T1000 (cell line): ENCODE measurements at regions not wholly inside any gene's neighbourhood (a gene's known extent, or its start where the extent isn't known, plus 50 kb on each side); places are given as distances from the start of the nearest gene placed in this dataset.

Experiments
- DNase-seq: peaks from one replicate; lab custom pipeline; 2025; ENCODE audit warnings: mixed read lengths; lab: John Stamatoyannopoulos, UW

- no peak for DNase-seq
These were observed 381.0 kb upstream of the USP15 start for GRCh38 chr12:61879229-61879628.

DNA sequence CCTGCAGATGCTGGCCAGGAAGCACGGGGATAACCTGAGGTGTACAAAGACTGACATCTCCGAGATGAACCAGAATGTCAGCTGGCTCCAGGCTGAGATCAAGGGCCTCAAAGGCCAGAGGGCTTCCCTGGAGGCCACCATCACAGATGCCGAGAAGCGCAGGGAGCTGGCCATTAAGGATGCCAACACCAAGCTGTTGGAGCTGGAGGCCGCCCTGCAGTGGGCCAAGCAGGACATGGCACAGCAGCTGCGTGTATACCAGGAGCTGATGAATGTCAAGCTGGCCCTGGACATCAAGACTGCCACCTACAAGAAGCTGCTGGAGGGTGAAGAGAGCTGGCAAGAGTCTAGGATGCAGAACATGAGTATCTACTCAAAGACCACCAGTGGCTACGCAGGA is 380.0 kb upstream of the USP15 start:
- no peak for DNase-seq

DNA sequence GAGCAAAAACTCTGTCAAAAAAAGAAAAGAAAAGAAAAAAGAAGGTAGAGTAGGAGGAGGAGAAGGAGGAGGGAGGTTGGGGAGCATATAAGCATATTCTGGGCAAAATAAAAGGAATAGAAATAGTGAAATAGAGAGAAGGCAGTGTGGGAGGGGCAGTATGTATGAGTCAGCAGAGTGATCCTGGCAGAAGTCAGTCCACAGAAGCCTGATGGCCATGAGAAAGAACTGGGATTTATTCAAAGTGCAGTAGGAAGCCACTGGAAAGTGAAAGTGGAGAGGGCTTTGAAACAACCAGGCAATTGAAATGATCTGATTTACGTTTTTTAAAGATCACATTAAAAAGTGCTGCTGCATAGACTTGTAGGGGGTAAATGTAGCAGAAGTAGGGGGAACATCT is 368.6 kb upstream of the USP15 start:
- no peak for DNase-seq

GRCh38 chr12:61894168-61894567 is 366.0 kb upstream of the USP15 start:
- DNase-seq = no peak

GRCh38 chr12:61896436-61896835 is 363.8 kb upstream of the USP15 start:
- DNase-seq = no peak

DNA sequence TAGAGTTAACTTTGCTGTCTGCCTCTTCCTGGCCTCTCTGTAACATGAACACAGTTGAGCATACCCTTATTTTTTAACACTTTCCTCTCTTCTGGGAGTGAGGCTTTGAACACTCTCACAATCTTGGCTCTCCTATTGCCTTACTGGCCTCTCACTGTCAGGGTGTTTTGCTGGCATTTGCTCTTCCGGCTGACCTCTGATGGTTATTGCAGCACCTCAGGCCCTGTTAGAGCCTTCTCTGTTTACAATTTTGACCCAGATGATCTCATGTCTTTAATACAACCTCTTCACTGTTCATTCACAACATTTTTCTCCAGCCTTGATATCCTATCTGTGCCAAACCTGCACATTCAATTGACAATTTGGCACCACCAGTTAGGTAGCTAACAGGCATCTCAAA is 357.8 kb upstream of the USP15 start:
- no peak for DNase-seq

- DNase-seq = no peak
These were observed 349.1 kb upstream of the USP15 start for GRCh38 chr12:61911113-61911512.

DNA sequence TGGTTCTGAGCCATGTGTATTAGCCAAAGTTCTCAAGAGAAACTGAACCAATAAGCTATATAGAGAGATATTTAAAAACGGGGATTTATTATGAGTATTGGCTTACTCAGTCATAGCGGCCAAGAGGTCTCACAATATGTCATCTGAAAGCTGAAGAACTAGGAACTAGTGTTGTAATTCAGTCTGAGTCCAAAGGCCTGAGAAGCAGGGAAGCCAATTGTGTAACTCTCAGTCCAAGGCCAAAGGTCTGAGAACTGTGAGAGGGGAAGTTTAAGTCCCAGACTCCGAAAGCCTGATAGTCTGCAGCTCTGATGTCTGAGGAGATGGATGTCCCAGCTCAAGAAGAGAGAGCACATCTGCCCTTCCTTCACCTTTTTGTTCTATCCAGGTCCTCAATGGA is 344.8 kb upstream of the USP15 start:
- DNase-seq = no peak

DNA sequence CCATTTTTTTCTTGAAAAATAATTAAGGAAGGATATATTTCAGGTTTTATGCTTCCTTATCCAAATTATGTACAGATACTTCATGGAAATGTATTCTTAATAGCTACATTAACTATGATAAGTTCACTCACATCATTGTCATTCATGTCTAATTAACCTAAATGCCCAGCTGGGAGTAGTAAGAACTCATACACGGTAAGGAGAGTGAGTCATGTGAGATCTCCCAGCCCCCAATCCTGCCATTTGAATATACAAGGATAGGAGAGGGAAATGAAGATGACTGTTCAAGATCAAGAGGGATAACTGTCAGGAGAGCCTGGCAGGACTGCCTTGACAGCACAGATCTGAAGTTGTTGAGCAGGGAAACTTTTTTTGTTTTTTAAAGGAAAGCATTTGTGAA is 343.4 kb upstream of the USP15 start:
- DNase-seq = no peak

GRCh38 chr12:61919686-61920085 is 340.5 kb upstream of the USP15 start:
- no peak for DNase-seq

- DNase-seq = no peak
These were observed 340.0 kb upstream of the USP15 start for GRCh38 chr12:61920230-61920629.

- no peak for DNase-seq
These were observed 337.1 kb upstream of the USP15 start for GRCh38 chr12:61923152-61923551.

DNA sequence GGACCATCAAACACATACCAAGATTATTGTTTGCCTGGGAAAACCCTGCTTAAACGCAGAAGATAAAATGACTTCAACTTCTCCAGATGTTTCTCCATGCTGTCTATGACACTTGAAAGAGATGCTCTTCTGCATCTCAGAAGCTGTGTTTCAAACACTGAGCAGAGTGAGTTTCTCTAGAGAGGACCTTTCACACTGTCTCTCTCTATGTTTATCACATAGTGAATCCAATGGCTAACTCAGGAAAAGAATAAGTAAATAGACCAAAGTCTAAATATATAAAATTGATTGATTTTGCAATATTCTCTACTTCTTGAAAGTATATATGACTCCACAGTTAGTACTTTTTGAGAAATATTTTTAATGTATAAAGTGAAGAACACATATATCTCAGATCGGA is 325.6 kb upstream of the USP15 start:
- no peak for DNase-seq

- no peak for DNase-seq
These were observed 320.2 kb upstream of the USP15 start for GRCh38 chr12:61939977-61940376.

DNA sequence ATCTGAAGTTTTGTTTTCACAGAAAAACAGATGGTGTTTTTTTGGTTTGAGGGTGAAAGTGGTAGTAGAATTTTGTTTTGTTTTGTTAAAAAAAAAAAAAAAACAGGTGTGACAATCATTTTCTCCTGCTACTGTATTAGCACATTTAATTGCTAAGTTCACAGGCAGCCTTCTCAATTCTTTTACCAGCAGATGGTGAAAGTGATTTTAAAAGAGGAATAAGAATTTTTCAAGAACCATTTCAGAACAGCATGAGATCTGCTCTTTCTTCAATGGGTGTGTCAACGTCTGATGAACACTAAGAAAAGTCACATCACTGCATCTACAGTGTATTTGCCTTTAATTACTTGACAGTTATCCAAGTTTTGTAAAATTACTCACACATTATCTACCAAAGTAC is 303.7 kb upstream of the USP15 start:
- no peak for DNase-seq

DNA sequence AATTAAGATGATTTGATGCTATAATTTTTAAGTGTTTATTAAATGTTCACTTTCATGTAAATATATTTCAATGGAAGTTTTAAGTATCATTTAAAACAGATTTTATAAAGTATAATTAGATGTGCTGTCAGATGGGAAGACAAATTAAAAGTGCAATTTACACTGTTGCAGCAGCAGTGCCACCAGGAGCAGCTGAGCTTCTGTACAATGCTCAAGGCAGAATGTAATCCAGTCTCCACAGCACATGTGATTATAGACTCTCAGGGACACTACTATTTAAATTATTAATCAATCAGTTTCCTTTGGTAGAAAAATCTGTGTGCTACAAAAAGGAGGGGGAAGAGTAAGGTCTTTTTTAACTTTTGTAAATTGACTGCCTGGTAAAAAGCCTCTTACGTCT is 285.7 kb upstream of the USP15 start:
- DNase-seq = no peak

GRCh38 chr12:61985830-61986229 is 274.4 kb upstream of the USP15 start:
- DNase-seq = no peak

GRCh38 chr12:61987173-61987572 is 273.0 kb upstream of the USP15 start:
- no peak for DNase-seq

DNA sequence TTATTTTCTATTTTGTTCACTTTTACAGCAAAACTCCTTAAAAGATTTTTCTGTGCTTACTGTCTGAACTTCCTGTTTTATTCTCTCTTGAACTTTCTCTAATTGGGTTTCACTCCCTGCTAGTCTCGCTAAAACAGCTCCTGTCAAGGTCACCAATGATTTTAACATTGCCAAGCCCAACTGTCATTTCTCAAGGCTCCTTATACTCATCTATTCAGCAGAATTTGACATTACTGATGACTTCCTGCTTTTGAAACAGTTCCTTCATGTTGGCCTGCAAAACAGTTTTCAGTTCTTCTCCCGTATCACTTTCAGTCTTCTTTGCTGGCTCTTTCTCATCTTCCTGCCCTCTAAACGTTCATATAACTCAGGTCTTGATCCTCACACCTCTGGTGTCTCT is 268.5 kb upstream of the USP15 start:
- DNase-seq = no peak

GRCh38 chr12:61993734-61994345 is 266.4 kb upstream of the USP15 start:
- no peak for DNase-seq

DNA sequence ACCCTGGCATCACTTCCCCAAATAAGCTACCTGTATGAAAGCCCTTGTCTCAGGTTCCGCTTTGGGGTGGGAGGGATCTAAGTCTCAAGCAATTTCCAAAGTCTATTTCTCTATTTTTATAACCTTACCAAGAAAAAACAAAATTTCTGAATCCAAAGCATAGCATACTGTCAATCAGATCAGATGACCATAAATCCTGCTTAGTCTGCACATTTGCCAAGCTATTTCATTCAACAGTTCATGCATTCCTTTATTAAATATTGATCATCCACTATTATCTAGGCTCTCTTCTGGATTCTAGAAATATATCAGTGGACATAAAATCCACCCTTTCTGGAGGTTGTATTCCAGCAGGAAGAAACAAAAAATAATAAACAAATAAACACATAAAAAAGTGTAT is 263.5 kb upstream of the USP15 start:
- no peak for DNase-seq

DNA sequence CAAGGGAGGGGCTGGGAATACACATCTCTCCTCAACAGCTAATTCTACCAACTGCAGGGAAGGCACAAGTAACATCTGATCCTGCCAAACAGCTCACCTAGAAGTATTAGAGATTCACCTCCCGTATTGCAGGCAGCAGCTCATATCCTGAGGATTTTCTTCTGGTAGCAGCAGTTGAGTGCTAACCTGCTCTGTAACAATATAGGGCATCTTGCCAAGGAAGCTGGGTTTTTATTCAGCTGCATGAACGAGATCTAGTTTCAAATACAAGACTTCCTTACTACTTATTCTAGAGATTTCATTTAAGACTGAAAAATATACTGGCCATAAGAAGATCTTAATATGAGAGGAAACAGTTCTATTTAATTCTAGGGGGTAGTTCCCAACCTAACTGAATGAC is 261.4 kb upstream of the USP15 start:
- DNase-seq = no peak

DNA sequence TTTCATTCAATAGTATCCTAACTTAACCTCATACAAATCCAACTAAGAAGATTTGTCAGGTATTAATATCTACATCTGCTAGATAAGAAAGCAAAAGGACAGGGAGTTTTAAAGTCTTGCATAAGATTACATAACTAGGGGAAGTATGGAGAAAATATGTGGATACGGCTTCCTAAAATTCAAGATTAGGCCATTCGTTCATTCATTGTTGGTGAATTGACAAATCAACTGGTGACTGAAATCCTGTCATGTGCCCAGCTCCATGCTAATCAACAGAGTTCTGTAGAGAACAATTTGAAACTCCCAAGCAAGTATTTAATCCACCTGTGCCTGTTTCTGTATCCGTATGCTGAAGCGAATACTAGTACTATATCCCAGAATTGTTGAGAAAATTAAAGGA is 260.9 kb upstream of the USP15 start:
- DNase-seq = no peak

DNA sequence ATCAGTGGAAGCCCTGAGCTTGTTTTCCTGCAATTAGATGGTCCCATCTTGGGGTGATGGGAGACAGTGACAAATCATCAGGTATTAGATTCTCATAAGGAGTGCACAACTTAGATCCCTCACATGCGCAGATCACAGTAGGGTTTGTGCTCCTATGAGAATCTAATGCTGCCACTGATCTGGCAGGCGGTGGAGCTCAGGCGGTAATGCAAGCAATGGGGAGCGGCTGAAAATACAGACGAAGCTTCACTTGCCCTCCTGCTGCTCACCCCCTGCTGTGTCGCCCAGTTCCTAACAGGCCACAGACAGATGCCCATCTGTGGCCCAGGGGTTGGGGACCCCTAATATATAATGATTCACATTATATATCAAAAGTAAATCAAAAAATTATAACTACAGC is 258.8 kb upstream of the USP15 start:
- no peak for DNase-seq

DNA sequence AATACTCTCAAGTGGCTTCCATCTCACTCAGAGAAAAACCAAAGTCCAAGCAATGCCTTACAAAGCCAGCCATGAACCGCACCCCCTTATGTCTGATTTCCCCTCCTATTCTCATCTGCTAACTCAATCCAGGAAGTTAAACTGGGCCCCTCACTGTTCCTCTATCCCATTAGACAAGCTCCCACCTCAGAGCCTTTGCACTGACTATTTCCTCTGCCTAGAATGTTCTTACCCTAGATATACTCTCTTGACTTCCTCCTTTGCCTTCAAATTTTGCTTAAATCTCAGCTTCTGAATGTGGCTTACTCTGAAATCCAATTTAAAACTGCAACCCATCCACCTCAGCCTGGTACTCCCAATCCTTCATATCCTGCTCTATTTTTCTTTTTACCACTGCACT is 257.0 kb upstream of the USP15 start:
- no peak for DNase-seq
